ENCODE measurements at regions not wholly inside any gene's neighbourhood (a gene's known extent, or its start where the extent isn't known, plus 50 kb on each side); places are given as distances from the start of the nearest gene placed in this dataset.

DNA sequence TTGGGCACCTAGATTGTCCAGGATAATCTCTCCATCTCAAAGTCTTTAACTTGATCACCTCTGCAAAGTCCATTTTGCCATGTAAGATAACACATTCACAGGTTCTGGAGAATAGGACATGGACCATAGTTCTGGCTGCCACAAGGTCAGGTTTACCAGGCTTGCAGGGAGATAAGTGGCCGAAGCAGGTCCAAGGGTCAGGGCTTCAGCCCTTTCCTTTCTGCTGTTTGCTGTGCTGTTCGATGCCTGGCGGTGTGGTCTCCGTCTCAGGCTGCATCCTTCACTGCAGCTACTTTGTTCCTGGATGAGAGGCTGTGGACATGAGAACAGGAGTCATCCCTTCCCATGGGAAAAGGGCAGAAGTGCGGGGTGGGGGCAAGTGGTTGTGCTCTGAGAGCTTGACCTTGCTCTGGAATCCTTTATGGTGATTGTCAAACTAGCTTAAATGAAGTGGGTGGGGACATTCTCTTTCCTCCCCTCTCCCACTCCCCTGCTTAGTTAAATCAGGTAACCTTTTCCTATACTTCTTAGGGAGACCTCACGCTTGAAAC lies 320.2 kb upstream of the C2CD4B start:
- TF ChIP-seq, protein P1, sequence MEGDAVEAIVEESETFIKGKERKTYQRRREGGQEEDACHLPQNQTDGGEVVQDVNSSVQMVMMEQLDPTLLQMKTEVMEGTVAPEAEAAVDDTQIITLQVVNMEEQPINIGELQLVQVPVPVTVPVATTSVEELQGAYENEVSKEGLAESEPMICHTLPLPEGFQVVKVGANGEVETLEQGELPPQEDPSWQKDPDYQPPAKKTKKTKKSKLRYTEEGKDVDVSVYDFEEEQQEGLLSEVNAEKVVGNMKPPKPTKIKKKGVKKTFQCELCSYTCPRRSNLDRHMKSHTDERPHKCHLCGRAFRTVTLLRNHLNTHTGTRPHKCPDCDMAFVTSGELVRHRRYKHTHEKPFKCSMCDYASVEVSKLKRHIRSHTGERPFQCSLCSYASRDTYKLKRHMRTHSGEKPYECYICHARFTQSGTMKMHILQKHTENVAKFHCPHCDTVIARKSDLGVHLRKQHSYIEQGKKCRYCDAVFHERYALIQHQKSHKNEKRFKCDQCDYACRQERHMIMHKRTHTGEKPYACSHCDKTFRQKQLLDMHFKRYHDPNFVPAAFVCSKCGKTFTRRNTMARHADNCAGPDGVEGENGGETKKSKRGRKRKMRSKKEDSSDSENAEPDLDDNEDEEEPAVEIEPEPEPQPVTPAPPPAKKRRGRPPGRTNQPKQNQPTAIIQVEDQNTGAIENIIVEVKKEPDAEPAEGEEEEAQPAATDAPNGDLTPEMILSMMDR (IDR thresholded peaks at IDR 0.05; ENCODE audit: low read depth, low read length, missing input control): no peak
- TF ChIP-seq, protein P2, sequence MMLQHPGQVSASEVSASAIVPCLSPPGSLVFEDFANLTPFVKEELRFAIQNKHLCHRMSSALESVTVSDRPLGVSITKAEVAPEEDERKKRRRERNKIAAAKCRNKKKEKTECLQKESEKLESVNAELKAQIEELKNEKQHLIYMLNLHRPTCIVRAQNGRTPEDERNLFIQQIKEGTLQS (IDR thresholded peaks at IDR 0.05): no peak
- TF ChIP-seq JUND (IDR thresholded peaks at IDR 0.05) (no peak), EGR1 (IDR thresholded peaks at IDR 0.05; ENCODE audit: low read depth in 2 of 2) (no peak), YY1 (IDR thresholded peaks at IDR 0.05) (no peak), TAF1 (conservative IDR thresholded peaks at IDR 0.05) (no peak)

Data from liver (tissue), 3 donors.